NAMALWA (cell line): ENCODE measurements at regions not wholly inside any gene's neighbourhood (a gene's known extent, or its start where the extent isn't known, plus 50 kb on each side); places are given as distances from the start of the nearest gene placed in this dataset.
"Not testable (repeated sequence)": the region's sequence is repeated elsewhere in the genome, so short reads cannot be mapped to it uniquely, and the experiment has no call there.

Source experiments
- DNase-seq: peaks from one replicate; pipeline ENCODE4 v3.0.0-alpha.2; 2015; ENCODE audit warnings: low spot score

DNA sequence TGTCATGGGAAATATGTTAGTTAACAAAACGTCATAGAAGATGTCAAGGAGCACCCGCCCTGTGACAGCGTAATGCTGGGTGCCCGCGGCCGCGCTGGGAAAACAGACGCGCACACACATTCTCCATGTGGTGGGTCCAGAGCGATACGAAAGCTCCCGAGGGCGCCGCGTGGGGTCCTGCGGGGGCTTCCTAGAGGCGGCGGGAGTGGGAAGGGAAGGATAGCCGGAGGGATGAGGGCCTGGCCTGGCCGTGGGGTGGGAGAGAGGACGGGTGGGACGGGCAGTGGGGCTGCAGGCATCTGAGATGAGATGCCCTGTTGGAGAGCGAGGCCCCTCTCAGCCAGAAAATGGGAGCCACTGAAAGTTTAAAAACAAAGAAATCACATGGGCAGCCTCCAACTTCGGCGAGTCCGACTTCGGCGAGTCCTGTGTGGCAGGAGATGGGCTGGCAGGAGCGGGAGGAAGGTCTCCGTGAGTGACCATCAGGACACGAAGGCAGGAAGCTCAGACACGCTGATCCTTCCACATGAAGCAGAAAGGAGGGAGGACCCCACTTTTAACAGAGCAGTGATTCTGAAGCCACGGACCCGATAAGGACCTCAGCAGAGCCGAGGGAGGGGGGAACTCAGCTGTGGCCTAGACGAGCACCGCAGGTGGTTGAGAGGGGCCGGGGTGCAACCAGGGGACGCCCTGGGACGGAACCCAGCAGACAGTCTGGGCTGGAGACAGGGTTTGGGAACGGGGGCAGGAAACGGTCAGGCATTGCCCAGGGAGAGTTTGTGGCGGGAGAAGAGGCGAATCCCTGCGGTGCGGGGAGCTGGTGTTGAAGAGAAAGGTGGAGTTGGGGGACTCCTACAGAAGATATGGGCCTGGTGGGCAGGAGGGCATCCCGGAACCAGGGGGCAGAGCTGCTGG, 114.1 kb upstream of the FRMD1 start:
- DNase-seq: no peak

DNA sequence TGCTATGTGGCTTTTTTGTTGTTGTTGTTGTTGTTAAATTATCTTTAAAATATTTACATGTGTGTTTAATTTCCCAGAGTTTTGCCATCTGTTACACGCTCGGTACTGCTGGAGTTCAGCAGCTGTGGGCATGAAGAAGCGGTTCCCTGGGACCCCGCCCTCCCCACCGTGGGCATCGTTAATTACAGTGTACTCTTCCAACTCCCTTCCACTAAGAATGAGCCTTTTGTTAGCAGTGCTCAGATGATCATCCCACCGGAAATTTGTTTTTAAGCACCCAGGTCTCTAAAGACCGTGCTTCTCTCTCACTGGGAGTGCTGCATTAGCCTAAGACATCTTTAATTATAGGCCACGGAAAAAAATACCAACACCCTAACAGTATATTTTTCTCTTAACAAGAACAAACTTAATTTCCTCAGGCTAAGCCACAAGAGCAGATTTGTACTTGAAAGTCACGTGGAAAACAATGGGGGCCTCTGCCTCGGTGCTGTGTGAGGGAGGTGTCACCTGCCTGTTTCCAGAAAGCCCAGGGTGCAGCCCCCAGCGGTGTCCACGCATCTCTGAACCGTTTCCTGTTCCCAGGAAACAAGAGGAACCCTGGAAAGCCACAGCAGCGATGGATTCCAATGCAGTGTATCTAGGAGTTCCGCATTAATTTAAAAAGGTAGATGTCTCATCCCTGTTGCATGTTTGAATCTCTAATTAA, 113.3 kb upstream of the FRMD1 start:
- DNase-seq: no peak

- no peak for DNase-seq
These were observed 111.8 kb upstream of the FRMD1 start for GRCh38 chr6:168190646-168191443.

DNA sequence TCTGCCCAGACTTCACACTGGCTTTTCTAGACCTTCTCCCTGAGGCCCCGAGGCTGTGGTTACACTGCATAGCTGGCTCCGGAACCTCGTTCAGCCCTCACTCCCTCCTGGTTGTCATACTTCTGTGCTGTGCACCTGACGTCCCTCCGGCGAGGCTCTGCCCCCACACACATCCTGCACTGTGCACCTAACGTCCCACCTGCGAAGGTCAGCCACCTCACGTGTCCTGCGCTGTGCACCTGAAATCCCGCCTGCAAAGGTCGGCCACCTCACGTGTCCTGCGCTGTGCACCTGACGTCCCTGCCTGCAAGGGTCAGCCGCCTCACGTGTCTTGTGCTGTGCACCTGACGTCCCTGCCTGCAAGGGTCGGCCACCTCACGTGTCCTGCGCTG, 111.0 kb upstream of the FRMD1 start:
- DNase-seq: no peak

GRCh38 chr6:168189200-168190013, 110.4 kb upstream of the FRMD1 start:
- no peak for DNase-seq

DNA sequence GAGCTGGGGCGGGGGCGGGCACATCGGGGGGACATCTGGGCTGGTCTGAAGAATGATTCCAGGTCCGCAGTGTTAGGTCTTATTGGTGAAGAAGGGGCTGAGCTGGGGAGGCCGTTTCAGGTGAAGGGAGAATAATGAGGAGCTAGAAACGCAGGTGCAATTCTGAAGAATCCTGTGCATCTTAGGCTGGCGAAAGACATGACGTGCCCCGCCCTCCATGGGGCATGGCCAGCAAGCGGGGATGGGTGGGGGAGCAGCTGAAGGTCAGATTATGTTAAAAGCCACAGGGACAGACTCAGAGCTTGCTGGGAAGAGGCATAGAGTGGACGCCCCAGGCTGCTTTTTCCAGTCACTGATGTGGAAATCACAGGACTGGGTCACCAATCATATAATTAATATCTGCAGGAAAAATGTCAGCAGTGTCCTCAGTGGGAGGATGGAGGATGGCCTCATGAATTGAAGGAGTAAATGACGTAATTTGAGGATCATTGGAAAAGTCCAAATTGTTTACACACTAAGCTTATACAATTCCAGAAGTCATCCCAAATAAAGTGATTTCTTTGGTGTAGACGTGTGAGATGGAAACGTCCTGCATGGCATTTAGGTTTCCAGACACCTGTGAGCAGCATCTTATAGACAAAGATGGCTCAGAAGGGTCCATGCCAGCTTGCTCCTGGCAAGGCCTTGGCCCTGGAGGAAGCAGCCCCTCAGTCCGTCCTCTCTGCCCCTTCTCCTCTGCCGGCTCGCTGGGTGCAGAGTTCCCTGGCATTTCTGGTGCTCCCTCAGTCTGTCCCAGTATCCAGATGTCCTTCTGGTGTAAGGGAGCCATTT, 109.6 kb upstream of the FRMD1 start:
- no peak for DNase-seq

DNA sequence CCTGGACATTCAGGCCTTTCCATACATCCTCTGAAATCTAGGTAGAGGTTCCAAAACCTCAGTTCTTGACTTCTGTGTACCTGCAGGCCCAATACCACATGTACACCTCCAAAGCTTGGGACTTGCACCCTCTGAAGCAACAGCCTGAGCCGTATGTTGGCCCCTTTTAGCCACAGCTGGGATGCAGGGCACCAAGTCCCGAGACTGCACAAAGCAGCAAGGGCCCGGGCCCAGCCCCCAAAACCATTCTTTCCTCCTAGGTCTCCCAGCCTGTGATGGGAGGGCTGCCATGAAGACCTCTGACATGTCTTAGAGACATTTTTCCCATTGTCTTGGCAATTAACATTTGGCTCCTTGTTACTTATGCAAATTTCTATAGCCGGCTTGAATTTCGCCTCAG, 107.4 kb upstream of the FRMD1 start:
- no peak for DNase-seq

DNA sequence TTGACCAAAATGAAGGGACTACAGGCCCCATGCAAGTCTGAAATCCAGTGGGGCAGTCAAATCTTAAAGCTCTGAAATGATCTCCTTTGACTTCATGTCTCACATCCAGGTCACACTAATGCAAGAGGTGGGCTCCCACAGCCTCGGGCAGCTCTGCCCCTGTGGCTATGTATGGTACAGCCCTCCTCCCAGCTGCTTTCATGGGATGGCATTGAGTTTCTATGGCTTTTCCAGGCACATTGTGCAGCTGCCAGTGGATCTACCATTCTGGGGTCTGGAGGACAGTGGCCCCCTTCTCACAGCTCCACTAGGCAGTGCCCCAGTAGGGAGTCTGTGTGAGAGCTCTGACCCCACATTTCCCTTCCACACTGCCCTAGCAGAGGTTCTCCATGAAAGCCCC, 107.0 kb upstream of the FRMD1 start:
- not testable (repeated sequence) for DNase-seq

- no peak for DNase-seq
These were observed 105.7 kb upstream of the FRMD1 start for GRCh38 chr6:168184701-168185100.

- no peak for DNase-seq
These were observed 104.6 kb upstream of the FRMD1 start for GRCh38 chr6:168183613-168183970.

DNA sequence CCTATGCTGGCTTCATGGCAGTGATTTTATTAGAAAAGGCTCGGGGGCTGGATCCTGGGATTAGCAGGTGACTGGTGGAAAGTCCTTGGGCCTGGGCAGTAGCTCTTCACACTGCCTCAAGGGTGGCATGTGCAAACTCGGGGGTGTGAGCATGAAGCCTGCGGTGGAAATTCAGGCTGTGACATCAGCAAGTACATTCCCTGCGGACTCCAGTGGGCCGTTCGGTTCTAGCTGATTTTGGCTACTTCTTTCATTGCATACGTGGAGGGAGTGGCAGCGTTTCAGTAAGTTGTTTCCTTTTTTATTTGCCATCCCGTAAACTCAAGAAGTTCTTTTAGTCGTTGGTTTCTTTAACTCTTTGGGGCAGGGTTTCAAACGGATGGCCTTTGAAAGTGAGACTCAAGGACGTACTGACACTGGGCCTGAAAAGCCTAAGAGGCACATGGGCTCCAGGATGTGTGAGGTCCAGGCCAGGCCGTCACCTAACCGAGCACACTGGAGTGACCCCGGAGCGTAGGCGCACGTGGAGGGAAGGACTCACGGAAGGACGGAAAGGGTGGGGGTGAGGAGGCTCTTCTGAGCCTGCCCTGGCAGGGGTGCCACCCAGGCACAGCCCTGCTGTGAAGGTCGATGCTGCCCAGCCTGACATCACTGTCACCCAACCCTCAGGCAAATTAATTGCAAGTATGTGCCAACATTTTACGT, 104.0 kb upstream of the FRMD1 start:
- DNase-seq: no peak

DNA sequence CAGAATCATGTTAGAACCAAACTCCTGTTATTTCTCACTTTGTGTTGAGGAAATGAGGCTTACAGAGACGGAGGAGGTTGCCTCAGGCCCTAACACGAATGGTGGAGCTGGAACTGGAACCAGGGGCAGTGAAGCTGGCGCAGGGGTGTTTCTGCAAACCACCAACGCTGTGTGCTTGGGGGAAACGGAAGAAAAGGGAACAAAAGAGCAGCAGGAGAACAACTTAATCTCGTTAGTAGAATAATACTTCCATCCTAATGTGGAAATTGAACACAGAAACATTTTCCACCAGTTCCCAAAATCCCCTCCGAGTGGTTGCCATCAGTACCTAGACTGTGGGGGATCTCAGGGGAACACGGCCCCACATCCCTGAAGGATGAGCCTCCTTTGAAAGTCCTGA, 103.4 kb upstream of the FRMD1 start:
- DNase-seq: no peak

DNA sequence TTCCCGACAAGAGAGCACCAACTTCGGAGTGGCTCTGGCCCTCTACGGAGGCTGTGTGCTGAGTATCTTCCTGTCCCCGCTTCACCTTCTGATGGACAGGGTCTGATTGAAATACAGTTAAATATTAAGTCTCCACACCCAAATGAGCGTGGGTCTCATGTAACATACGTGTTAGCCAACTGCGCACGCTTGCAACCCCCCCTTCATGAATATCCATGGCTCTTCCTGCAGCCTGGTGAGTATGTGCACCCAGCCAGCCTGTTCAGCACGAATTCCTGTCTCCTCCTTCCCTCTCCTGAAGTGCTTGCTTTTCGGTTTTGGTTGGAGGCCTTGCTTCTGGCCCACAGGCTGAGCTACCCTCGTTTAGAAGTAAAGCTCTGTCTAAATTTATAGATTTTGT, 102.9 kb upstream of the FRMD1 start:
- DNase-seq: no peak

GRCh38 chr6:168181316-168181715, 102.3 kb upstream of the FRMD1 start:
- no peak for DNase-seq

DNA sequence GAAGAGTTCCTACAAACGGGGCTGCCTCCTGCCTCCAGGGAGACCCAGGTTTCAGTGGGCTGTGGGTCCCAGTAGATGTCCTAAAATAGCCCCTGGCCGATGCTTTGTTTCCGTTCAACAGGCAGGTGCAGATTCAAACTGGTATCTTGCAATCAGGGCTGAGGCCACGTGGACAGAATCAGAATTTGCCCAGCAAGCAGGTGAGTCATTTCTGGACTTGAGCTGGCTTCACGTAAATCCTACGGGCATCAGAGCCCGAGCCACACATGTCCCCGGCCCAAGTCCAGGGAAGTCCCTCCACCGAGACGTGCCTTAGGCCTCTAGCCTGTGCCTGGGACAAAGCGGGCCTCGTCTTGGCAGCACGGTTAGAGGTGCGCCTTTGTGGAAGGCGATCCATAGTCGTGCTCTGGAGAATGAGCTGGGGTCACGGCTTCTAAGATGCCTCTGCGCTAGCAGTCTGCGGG, 101.6 kb upstream of the FRMD1 start:
- DNase-seq: no peak

DNA sequence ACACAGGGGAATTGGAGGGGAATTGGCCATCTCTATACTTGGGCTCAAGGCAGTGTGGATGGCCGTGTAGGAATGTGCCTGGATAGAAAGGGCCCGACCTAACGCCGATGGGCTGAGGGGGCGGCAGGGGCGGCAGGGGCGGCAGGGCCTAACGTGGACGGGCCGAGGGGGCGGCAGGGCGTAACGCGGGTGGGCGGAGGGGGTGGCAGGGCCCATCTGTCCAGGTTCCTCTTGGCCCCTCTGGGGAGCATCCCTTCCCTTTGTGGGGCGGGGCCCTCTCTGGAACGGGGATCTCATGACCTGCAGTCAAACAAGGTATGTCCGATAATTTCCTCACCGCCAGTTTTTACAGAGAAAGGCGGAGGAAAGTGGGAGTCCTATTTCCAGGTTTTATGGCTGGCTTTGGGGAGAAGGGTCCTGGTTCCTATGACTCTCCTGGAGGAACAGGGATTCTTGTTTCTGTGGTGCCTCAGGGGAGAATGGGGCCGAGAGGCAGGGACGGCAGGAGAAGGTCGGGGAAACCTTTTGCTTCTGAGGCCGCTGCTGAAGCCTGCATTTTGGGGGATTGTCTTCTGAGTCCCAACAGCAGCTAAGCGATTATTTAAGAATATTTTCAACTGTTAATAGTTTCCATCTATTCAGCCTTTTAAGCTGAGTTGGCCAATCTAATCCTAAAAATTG, 100.8 kb upstream of the FRMD1 start:
- no peak for DNase-seq

GRCh38 chr6:168179133-168179532, 100.1 kb upstream of the FRMD1 start:
- DNase-seq: no peak

DNA sequence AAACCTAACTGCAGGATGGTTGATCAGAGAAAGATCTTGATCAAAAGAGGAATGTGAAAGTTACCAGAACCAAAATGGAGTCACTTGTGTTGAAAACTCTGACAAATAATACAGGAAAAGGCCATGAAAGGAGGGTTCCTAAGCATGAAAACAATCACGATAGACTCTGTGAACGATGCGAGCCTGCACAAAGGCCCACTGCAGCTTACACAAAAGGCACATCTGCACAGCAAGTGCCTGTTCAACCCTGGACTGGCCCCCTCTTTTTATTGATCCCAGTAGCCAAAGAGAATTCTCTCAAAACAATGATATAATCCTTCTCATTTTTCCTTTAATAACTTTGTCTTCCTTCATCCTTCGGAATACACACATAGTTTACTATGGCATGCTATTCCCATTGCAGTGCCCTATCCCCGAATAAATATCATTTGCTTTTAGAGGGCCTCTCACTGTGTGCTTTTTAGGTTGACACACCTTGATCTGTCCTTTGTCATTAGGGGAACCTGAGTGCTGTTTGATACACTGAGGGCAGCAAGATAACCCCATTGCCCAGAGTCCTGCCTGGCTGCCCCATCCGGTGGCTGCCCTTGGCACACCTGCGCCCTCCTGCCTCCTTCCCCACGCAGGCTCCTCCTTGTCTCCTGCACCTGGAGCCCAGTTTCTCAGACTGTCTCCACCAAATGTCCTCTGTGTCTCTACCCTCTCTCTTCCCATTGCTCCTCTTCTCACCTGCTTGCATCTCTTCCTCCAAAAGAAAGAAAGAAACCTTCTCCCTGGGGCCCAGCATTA, 98.3 kb upstream of the FRMD1 start:
- no peak for DNase-seq
